ENCODE measurements at regions not wholly inside any gene's neighbourhood (a gene's known extent, or its start where the extent isn't known, plus 50 kb on each side); places are given as distances from the start of the nearest gene placed in this dataset.
"Not testable (repeated sequence)": the region's sequence is repeated elsewhere in the genome, so short reads cannot be mapped to it uniquely, and the experiment has no call there.

- FAIRE-seq: no peak
These were observed 263.2 kb upstream of the EDA2R start for GRCh38 chrX:66902081-66902480.

- no peak for FAIRE-seq
These were observed 262.0 kb upstream of the EDA2R start for GRCh38 chrX:66900886-66901285.

GRCh38 chrX:66892004-66892403 lies 253.1 kb upstream of the EDA2R start:
- FAIRE-seq: no peak

- FAIRE-seq: no peak
These were observed 250.5 kb upstream of the EDA2R start for GRCh38 chrX:66889418-66889817.

- FAIRE-seq: no peak
These were observed 243.2 kb upstream of the EDA2R start for GRCh38 chrX:66882101-66882500.

GRCh38 chrX:66876776-66877175 lies 237.9 kb upstream of the EDA2R start:
- no peak for FAIRE-seq

- no peak for FAIRE-seq
These were observed 233.9 kb upstream of the EDA2R start for GRCh38 chrX:66872771-66873170.

GRCh38 chrX:66863721-66864120 lies 224.8 kb upstream of the EDA2R start:
- FAIRE-seq: no peak

GRCh38 chrX:66833426-66833825 lies 194.5 kb upstream of the EDA2R start:
- FAIRE-seq: no peak

GRCh38 chrX:66815227-66815626 lies 176.3 kb upstream of the EDA2R start:
- no peak for FAIRE-seq

GRCh38 chrX:66794514-66794913 lies 155.6 kb upstream of the EDA2R start:
- not testable (repeated sequence) for FAIRE-seq

- no peak for FAIRE-seq
These were observed 127.4 kb upstream of the EDA2R start for GRCh38 chrX:66766318-66766717.

- FAIRE-seq: no peak
These were observed 121.8 kb upstream of the EDA2R start for GRCh38 chrX:66760651-66761050.

GRCh38 chrX:66756717-66757116 lies 117.8 kb upstream of the EDA2R start:
- FAIRE-seq: no peak

GRCh38 chrX:66751136-66751782 lies 112.4 kb upstream of the EDA2R start:
- FAIRE-seq: no peak

- FAIRE-seq: not testable (repeated sequence)
These were observed 105.6 kb upstream of the EDA2R start for GRCh38 chrX:66744519-66744918.

GRCh38 chrX:66731398-66731797 lies 92.5 kb upstream of the EDA2R start:
- FAIRE-seq: no peak

GRCh38 chrX:66728818-66729271 lies 90.0 kb upstream of the EDA2R start:
- FAIRE-seq: peak; percentile 93

GRCh38 chrX:66717926-66718325 lies 79.0 kb upstream of the EDA2R start:
- FAIRE-seq: no peak

GRCh38 chrX:66698273-66699204 lies 59.7 kb upstream of the EDA2R start:
- no peak for FAIRE-seq

GRCh38 chrX:66692512-66692911 lies 53.6 kb upstream of the EDA2R start:
- not testable (repeated sequence) for FAIRE-seq
